ENCODE measurements at regions not wholly inside any gene's neighbourhood (a gene's known extent, or its start where the extent isn't known, plus 50 kb on each side); places are given as distances from the start of the nearest gene placed in this dataset.
A peak's percentile ranks its signal among the peaks of the same experiment; 100 is the strongest.

- in situ Hi-C loops (cut with MboI; ENCODE audit: low sequenced_read_pairs, unreplicated experiment) = no loop called here
- DNase-seq (ENCODE audit: low spot score) = no peak
- no peak for TF ChIP-seq CTCF (IDR thresholded peaks at IDR 0.05; ENCODE audit: borderline replicate concordance, control extremely low read depth, extremely low read depth, insufficient read depth, missing control alignments)
Measured at GRCh38 chr4:3860913-3861636, 94.9 kb downstream of the ADRA2C start.

GRCh38 chr4:3861720-3862639 is 95.8 kb downstream of the ADRA2C start:
- no peak for TF ChIP-seq CTCF (IDR thresholded peaks at IDR 0.05; ENCODE audit: borderline replicate concordance, control extremely low read depth, extremely low read depth, insufficient read depth, missing control alignments)
- DNase-seq (ENCODE audit: low spot score) = no peak
- in situ Hi-C loops (cut with MboI; ENCODE audit: low sequenced_read_pairs, unreplicated experiment) = no loop called here

GRCh38 chr4:3862640-3863420 is 96.6 kb downstream of the ADRA2C start:
- DNase-seq (ENCODE audit: low spot score) = peak; percentile 58

GRCh38 chr4:3863841-3864741 is 97.9 kb downstream of the ADRA2C start:
- TF ChIP-seq CTCF (IDR thresholded peaks at IDR 0.05; ENCODE audit: borderline replicate concordance, control extremely low read depth, extremely low read depth, insufficient read depth, missing control alignments) = no peak
- DNase-seq (ENCODE audit: low spot score) = no peak
- in situ Hi-C loops (cut with MboI; ENCODE audit: low sequenced_read_pairs, unreplicated experiment) = no loop called here

More at GRCh38 chr4:3862640-3863420, 96.6 kb downstream of the ADRA2C start:
- TF ChIP-seq CTCF (IDR thresholded peaks at IDR 0.05; ENCODE audit: borderline replicate concordance, control extremely low read depth, extremely low read depth, insufficient read depth, missing control alignments) = no peak
- in situ Hi-C loops (cut with MboI; ENCODE audit: low sequenced_read_pairs, unreplicated experiment) = no loop called here

- TF ChIP-seq CTCF (IDR thresholded peaks at IDR 0.05; ENCODE audit: borderline replicate concordance, control extremely low read depth, extremely low read depth, insufficient read depth, missing control alignments) = no peak
- no peak for DNase-seq (ENCODE audit: low spot score)
- in situ Hi-C loops (cut with MboI; ENCODE audit: low sequenced_read_pairs, unreplicated experiment) = no loop called here
Measured at GRCh38 chr4:3864742-3865721, 98.8 kb downstream of the ADRA2C start.
